Hematopoietic multipotent progenitor cell (in vitro differentiated cells): ENCODE measurements at regions not wholly inside any gene's neighbourhood (a gene's known extent, or its start where the extent isn't known, plus 50 kb on each side); places are given as distances from the start of the nearest gene placed in this dataset.

ENCODE experiments used
- DNase-seq, 3 donors: peaks; one replicate each; pipeline ENCODE4 v3.0.0-alpha.2; 2011 to 2015; ENCODE audit warnings: low read depth in 2 of 3, low spot score in 2 of 3

GRCh38 chr19:30167976-30168635, 204.1 kb upstream of the ZNF536 start:
- DNase-seq = no peak

GRCh38 chr19:30168760-30169159, 203.4 kb upstream of the ZNF536 start:
- no peak for DNase-seq

- no peak for DNase-seq
These were observed 202.8 kb upstream of the ZNF536 start for GRCh38 chr19:30169196-30169900.

- no peak for DNase-seq
These were observed 202.1 kb upstream of the ZNF536 start for GRCh38 chr19:30170081-30170480.

GRCh38 chr19:30170495-30171137, 201.6 kb upstream of the ZNF536 start:
- DNase-seq = no peak

GRCh38 chr19:30171138-30171635, 201.0 kb upstream of the ZNF536 start:
- DNase-seq = no peak

- DNase-seq = no peak
These were observed 200.2 kb upstream of the ZNF536 start for GRCh38 chr19:30171795-30172612.

GRCh38 chr19:30172613-30173242, 199.5 kb upstream of the ZNF536 start:
- no peak for DNase-seq

GRCh38 chr19:30173593-30174356, 198.4 kb upstream of the ZNF536 start:
- no peak for DNase-seq

- DNase-seq = no peak
These were observed 197.9 kb upstream of the ZNF536 start for GRCh38 chr19:30174357-30174645.

- no peak for DNase-seq
These were observed 197.4 kb upstream of the ZNF536 start for GRCh38 chr19:30174791-30175190.

GRCh38 chr19:30175987-30176386, 196.2 kb upstream of the ZNF536 start:
- no peak for DNase-seq

GRCh38 chr19:30178721-30179402, 193.3 kb upstream of the ZNF536 start:
- no peak for DNase-seq

- DNase-seq = no peak
These were observed 191.5 kb upstream of the ZNF536 start for GRCh38 chr19:30180691-30181090.

GRCh38 chr19:30183807-30184490, 188.2 kb upstream of the ZNF536 start:
- no peak for DNase-seq

- no peak for DNase-seq
These were observed 170.1 kb upstream of the ZNF536 start for GRCh38 chr19:30202060-30202600.

- no peak for DNase-seq
These were observed 167.5 kb upstream of the ZNF536 start for GRCh38 chr19:30204721-30205120.

GRCh38 chr19:30206187-30206586, 166.0 kb upstream of the ZNF536 start:
- DNase-seq = no peak

GRCh38 chr19:30207357-30207756, 164.8 kb upstream of the ZNF536 start:
- DNase-seq = no peak
